ENCODE measurements at regions not wholly inside any gene's neighbourhood (a gene's known extent, or its start where the extent isn't known, plus 50 kb on each side); places are given as distances from the start of the nearest gene placed in this dataset.

GRCh38 chr2:35228584-35228983 is 1127.0 kb upstream of the CRIM1 start:
- TF ChIP-seq CTCF (IDR thresholded peaks at IDR 0.05) (no peak), POLR2A (IDR thresholded peaks at IDR 0.05) (no peak)
